NCI-H2227 (cell line): ENCODE measurements at regions not wholly inside any gene's neighbourhood (a gene's known extent, or its start where the extent isn't known, plus 50 kb on each side); places are given as distances from the start of the nearest gene placed in this dataset.
A peak's percentile ranks its signal among the peaks of the same experiment; 100 is the strongest.

Experiments used
- DNase-seq: peaks from one replicate; lab custom pipeline; 2025; ENCODE audit not compliant: unreplicated experiment; lab: John Stamatoyannopoulos, UW

DNA sequence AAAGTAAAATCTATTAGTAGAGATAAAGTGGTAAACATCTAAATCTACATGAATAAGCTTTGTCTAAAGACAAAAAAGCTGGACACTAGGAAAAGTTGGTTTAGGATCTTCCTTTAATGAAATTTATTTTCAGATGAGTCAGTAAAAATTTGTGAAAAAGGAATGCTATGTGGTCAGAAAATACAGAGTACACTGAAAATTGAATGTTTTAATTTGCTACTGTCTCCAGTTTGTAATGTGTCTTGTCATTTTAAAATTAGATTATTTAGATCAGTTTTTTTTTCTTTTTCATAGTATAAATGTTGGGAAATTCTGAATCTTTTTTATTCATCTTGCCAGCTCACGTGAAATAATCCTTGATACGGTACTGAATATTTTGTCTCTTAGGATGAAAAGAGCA is 56.9 kb downstream of the SLITRK6 start:
- DNase-seq: no peak

DNA sequence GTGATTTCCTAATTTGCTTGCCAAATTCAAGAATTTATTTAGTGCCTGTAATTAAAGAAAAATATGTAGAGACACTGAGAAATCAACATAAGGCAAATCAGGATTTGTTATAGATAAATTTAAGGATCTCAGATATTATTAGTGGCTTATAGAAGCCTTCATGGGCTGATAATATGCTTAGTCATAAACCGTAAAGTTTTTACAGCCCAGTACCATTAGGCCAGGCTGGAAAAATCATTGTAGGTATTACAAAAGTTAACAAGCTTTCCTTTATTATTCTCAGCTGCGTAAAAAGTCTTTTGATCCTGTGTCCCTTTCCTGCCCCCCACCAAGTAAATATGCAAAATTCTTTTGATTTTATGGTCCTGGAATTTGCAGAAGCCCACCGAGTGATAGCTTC is 58.2 kb downstream of the SLITRK6 start:
- DNase-seq: no peak

DNA sequence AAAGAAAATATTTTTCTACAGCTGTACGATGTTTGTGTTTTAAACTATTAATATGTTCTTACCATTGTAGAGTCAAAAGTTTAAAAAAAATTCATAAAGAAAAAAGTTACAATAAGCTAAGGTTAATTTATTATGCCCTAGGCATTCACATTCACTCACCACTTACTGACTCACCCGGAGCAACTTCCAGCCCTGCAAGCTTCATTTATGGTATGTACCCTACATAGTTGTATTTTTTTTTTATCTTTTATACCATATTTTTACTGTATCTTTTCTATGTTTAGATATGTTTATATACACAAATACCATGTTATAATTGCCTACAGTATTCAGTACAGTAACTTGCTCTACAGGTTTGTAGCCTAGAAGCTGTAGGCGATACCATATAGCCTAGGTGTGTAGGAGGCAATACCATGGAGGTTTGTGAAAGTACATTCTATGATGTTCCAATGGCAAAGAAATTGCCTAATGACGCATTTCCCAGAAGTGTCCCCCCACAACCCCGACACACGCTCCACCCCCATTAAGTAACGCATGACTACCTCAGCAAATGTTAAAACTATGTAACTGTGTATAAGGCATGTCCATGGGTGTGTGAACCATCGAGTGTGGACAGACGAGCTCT is 60.4 kb downstream of the SLITRK6 start:
- DNase-seq: peak; percentile 33

GRCh38 chr13:85737952-85738351 is 61.3 kb downstream of the SLITRK6 start:
- no peak for DNase-seq

GRCh38 chr13:85729296-85729695 is 69.9 kb downstream of the SLITRK6 start:
- DNase-seq: no peak

- DNase-seq: no peak
These were observed 70.4 kb downstream of the SLITRK6 start for GRCh38 chr13:85728811-85729210.

- DNase-seq: no peak
These were observed 73.8 kb downstream of the SLITRK6 start for GRCh38 chr13:85725433-85725832.

- DNase-seq: peak; percentile 79
These were observed 74.4 kb downstream of the SLITRK6 start for GRCh38 chr13:85724546-85725432.

GRCh38 chr13:85719749-85720148 is 79.5 kb downstream of the SLITRK6 start:
- DNase-seq: no peak

- peak; percentile 12 for DNase-seq
These were observed 81.3 kb downstream of the SLITRK6 start for GRCh38 chr13:85717921-85718320.

DNA sequence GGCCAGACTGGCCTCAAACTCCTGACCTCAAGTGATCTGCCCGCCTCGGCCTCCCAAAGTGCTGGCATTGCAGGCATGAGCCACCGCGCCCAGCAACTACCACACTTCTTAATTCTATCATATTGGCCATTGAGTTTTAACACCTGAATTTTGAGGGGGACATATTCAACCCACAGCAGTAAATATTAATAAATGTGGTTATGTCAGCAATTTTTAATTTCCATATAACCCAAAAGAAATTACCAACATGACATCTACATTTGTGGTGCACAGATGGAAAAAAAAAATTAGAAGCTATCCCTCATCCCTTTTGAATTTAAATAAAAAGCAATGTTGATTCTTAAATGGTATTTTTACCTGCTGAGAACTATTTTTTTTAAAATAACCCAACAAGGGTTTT is 88.7 kb downstream of the SLITRK6 start:
- DNase-seq: no peak

DNA sequence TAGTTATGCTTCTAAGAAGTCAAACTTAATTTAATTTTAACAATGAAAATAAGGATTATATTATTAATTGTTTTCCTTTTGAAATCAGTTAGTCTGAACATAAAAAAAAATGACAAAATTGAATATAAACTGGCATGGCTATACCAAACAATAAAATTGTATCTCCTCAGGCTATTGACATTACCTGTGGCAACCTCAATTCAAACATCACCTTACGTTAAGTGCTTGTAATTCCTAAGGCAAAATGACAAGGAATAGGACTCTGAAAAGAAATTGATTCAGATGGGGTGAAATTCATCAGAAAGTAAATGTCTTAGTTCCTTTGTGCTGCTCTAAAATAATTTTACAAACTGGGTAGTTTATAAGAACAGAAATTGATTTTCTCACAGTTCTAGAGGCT is 89.5 kb downstream of the SLITRK6 start:
- DNase-seq: no peak

DNA sequence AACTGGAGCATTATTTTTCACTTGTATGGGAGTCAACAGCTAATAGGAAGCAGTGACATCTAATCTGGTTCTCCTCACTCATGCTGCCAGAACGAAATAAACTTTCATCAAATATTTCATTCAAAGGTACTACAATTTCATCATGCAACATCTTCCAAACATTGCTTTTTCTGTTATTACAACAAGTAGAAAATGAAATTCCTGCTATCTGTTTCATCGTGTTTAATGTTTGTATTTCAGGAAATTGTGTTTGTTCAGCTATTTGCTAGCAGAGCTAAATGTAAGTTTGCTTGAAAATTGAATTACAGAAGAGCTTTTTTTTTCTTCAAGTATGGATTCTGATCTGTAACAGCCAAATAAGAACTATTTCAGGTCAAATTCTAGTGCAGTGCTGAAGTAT is 90.1 kb downstream of the SLITRK6 start:
- DNase-seq: no peak

GRCh38 chr13:85700906-85701305 is 98.3 kb downstream of the SLITRK6 start:
- no peak for DNase-seq

- DNase-seq: no peak
These were observed 101.0 kb downstream of the SLITRK6 start for GRCh38 chr13:85698256-85698655.

GRCh38 chr13:85694992-85695391 is 104.2 kb downstream of the SLITRK6 start:
- DNase-seq: no peak

DNA sequence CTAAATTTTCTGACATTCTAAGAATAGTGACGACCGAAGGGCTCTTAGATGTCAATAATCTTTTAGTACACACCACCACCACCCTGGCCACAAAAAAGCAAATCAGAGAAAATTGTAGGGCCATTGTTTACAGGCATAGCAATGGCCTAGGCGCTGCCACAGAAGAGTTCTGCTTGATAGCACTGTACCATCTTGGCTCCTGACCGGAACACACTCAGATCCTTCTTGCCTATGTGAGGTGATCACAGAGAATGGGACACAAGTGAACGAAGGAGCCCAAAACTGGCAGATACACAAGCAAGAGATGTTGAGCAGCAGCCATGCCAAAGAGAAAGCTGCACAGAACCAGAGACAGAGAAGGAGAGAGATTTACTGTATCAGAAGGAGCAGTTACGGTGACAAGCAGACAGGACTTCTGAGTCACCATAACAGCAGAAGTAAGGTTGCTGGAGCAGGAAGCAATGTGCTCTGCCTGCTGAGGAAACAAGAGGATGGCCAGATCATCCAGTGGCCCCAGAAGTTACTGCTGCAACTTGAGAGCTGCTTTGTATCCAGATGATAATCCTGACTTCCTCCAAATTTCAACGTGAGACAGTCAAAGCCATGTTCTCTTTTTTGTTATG is 105.2 kb downstream of the SLITRK6 start:
- no peak for DNase-seq

- no peak for DNase-seq
These were observed 108.9 kb downstream of the SLITRK6 start for GRCh38 chr13:85690368-85690767.

GRCh38 chr13:85685436-85685835 is 113.8 kb downstream of the SLITRK6 start:
- DNase-seq: no peak

DNA sequence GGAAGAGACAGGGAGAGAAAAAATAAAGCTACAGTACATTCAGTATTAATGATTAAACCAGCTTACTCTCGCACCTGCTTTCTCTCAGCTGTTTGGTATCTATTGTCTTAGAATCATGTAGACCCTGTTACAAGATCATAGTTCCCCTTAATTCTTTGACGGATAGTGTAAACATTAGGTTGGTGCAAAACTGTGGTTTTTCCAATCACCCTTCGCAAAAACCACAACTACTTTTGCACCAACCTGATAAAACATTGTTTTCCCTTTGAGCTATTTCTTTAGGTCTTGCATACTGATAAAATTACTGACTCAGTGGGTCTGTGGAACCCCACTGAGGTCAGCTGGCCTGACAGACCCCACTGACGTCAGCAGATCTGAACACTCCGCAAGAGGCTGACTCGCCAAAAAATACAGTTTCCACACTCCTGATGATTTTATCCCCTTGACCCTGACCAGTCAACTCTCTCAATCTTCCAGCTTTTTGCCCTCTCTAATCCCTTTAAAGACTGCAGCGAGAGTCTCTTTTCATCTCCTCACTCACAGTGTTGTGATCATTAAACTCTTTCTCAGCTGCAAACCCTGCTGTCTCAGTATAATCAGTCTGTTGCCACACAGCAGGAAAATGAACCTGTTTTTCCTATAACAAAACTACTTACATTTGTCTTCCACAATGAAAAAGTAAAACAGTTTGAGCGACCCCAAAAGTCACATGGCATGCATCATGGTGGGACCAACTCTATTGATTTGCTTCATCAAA is 123.9 kb downstream of the SLITRK6 start:
- DNase-seq: peak; percentile 7

GRCh38 chr13:85671336-85671735 is 127.9 kb downstream of the SLITRK6 start:
- no peak for DNase-seq
